ENCODE measurements at regions not wholly inside any gene's neighbourhood (a gene's known extent, or its start where the extent isn't known, plus 50 kb on each side); places are given as distances from the start of the nearest gene placed in this dataset.

DNA sequence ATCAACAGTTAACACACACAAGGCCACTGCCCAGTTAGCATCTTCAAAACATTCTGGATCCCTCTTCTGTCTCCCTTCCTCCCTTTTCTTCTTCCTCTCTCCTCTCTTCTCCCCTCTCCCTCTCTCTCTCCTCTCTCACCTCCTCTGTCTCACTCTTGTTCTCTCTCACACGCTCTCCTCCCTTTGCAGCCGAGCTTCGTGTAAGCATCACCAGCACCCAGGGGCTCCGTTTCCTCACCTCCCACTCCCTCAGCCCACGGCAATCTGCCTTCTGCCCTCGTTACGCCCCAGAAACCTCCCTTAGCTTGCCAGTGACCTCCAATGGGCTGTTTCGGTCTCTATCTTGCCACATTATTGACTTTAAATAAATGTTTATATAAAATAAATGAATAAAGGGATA is 147.4 kb downstream of the TEX36 start:
- H3K4me2 ChIP-seq (ENCODE audit: low read depth, low read length, poor library complexity, severe bottlenecking) = no peak overlapping the region
- no peak overlapping the region for H2AFZ ChIP-seq (ENCODE audit: low read length)
- no peaks in the 10 kb centered on the region for H3K4me1 ChIP-seq (ENCODE audit: insufficient read depth, low read length, poor library complexity, severe bottlenecking)
- no peak overlapping the region for H3K4me3 ChIP-seq (ENCODE audit: low read length, poor library complexity, severe bottlenecking)
- H4K20me1 ChIP-seq (ENCODE audit: insufficient read depth, low read length, poor library complexity, severe bottlenecking) = no peaks in the 10 kb centered on the region
- no peak overlapping the region for H3K9ac ChIP-seq (ENCODE audit: low read depth, low read length, poor library complexity, severe bottlenecking)
- H3K9me3 ChIP-seq (ENCODE audit: insufficient read depth, low read depth, low read length) = peaks cover 6% of the 10 kb centered on the region; the same call in 1 of the 2 replicates
- TF ChIP-seq, protein P1, sequence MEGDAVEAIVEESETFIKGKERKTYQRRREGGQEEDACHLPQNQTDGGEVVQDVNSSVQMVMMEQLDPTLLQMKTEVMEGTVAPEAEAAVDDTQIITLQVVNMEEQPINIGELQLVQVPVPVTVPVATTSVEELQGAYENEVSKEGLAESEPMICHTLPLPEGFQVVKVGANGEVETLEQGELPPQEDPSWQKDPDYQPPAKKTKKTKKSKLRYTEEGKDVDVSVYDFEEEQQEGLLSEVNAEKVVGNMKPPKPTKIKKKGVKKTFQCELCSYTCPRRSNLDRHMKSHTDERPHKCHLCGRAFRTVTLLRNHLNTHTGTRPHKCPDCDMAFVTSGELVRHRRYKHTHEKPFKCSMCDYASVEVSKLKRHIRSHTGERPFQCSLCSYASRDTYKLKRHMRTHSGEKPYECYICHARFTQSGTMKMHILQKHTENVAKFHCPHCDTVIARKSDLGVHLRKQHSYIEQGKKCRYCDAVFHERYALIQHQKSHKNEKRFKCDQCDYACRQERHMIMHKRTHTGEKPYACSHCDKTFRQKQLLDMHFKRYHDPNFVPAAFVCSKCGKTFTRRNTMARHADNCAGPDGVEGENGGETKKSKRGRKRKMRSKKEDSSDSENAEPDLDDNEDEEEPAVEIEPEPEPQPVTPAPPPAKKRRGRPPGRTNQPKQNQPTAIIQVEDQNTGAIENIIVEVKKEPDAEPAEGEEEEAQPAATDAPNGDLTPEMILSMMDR (conservative IDR thresholded peaks at IDR 0.05; ENCODE audit: low read length) = no peak
- no peak for TF ChIP-seq EZH2phosphoT487 (IDR thresholded peaks at IDR 0.05; ENCODE audit: borderline replicate concordance)
- H3K36me3 ChIP-seq (ENCODE audit: insufficient read depth, low read length) = no peaks in the 10 kb centered on the region
- H3K79me2 ChIP-seq (ENCODE audit: insufficient read depth, low read length) = no peaks in the 10 kb centered on the region
- H3F3A ChIP-seq (ENCODE audit: low read depth) = no peaks in the 10 kb centered on the region
- no peaks in the 10 kb centered on the region for H3K27me3 ChIP-seq (ENCODE audit: insufficient read depth, low read length, poor library complexity, severe bottlenecking)
- no peaks in the 10 kb centered on the region for H3K9me2 ChIP-seq (replicated peaks; ENCODE audit: low read depth, low read length)

DNA sequence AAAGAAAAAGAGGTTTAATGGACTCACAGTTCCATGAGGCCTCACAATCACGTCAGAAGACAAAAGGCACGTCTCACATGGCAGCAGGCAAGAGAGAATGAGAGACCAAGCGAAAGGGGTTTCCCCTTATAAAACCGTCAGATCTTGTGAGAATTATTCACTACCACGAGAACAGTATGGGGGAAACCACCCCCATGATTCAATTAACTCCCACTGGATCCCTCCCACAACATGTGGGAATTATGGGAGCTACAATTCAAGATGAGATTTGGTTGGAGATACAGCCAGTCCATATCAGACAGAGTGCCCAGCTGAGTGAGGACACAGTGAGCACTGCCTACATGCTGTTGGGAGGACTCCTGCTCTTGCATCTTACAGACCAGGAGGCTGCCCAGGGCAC is 148.4 kb downstream of the TEX36 start:
- H3F3A ChIP-seq (ENCODE audit: low read depth) = no peaks in the 10 kb centered on the region
- TF ChIP-seq, protein P1 (conservative IDR thresholded peaks at IDR 0.05; ENCODE audit: low read length) = no peak
- TF ChIP-seq EZH2phosphoT487 (IDR thresholded peaks at IDR 0.05; ENCODE audit: borderline replicate concordance) = no peak
- H3K9me2 ChIP-seq (replicated peaks; ENCODE audit: low read depth, low read length) = no peaks in the 10 kb centered on the region
- H3K9ac ChIP-seq (ENCODE audit: low read depth, low read length, poor library complexity, severe bottlenecking) = no peak overlapping the region
- no peak overlapping the region for H2AFZ ChIP-seq (ENCODE audit: low read length)
- H3K4me2 ChIP-seq (ENCODE audit: low read depth, low read length, poor library complexity, severe bottlenecking) = no peak overlapping the region
- H3K36me3 ChIP-seq (ENCODE audit: insufficient read depth, low read length) = no peaks in the 10 kb centered on the region
- no peaks in the 10 kb centered on the region for H3K27me3 ChIP-seq (ENCODE audit: insufficient read depth, low read length, poor library complexity, severe bottlenecking)
- H3K4me3 ChIP-seq (ENCODE audit: low read length, poor library complexity, severe bottlenecking) = no peak overlapping the region
- no peaks in the 10 kb centered on the region for H3K79me2 ChIP-seq (ENCODE audit: insufficient read depth, low read length)
- no peaks in the 10 kb centered on the region for H4K20me1 ChIP-seq (ENCODE audit: insufficient read depth, low read length, poor library complexity, severe bottlenecking)
- H3K4me1 ChIP-seq (ENCODE audit: insufficient read depth, low read length, poor library complexity, severe bottlenecking) = no peaks in the 10 kb centered on the region
- H3K9me3 ChIP-seq (ENCODE audit: insufficient read depth, low read depth, low read length) = peaks cover 6% of the 10 kb centered on the region; the same call in 1 of the 2 replicates

DNA sequence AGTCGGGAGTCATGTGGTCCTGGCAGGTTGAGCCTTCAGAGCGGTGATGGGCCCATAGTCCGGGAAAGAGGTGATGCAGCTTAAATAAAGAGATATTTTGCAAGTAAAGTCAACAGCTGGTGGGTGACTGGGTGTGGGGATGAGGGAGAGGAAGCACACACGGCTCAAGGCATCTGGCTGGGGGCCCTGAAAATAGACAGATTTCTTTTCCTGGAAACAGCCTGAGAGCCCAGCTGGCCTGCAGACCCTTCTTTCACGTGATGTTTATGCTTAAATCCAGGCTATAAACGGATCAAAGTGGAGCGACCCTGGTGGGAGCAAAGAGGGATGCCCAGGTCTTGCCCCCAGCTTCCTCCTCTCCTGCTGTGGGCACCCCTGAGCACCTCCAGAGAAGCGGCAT is 149.1 kb downstream of the TEX36 start:
- no peaks in the 10 kb centered on the region for H4K20me1 ChIP-seq (ENCODE audit: insufficient read depth, low read length, poor library complexity, severe bottlenecking)
- H3K9ac ChIP-seq (ENCODE audit: low read depth, low read length, poor library complexity, severe bottlenecking) = no peak overlapping the region
- no peaks in the 10 kb centered on the region for H3K36me3 ChIP-seq (ENCODE audit: insufficient read depth, low read length)
- H3K4me3 ChIP-seq (ENCODE audit: low read length, poor library complexity, severe bottlenecking) = no peak overlapping the region
- no peaks in the 10 kb centered on the region for H3K27me3 ChIP-seq (ENCODE audit: insufficient read depth, low read length, poor library complexity, severe bottlenecking)
- H3K4me2 ChIP-seq (ENCODE audit: low read depth, low read length, poor library complexity, severe bottlenecking) = no peak overlapping the region
- H2AFZ ChIP-seq (ENCODE audit: low read length) = no peak overlapping the region
- H3K79me2 ChIP-seq (ENCODE audit: insufficient read depth, low read length) = no peaks in the 10 kb centered on the region
- no peaks in the 10 kb centered on the region for H3K4me1 ChIP-seq (ENCODE audit: insufficient read depth, low read length, poor library complexity, severe bottlenecking)
- H3K9me2 ChIP-seq (replicated peaks; ENCODE audit: low read depth, low read length) = no peaks in the 10 kb centered on the region
- H3F3A ChIP-seq (ENCODE audit: low read depth) = no peaks in the 10 kb centered on the region
- H3K9me3 ChIP-seq (ENCODE audit: insufficient read depth, low read depth, low read length) = peaks cover 6% of the 10 kb centered on the region; the same call in 1 of the 2 replicates
- TF ChIP-seq, protein P1 (conservative IDR thresholded peaks at IDR 0.05; ENCODE audit: low read length) = no peak
- TF ChIP-seq EZH2phosphoT487 (IDR thresholded peaks at IDR 0.05; ENCODE audit: borderline replicate concordance) = no peak
